IPS-NIHi7 (cell line): ENCODE measurements at regions not wholly inside any gene's neighbourhood (a gene's known extent, or its start where the extent isn't known, plus 50 kb on each side); places are given as distances from the start of the nearest gene placed in this dataset.
"Not testable (repeated sequence)": the region's sequence is repeated elsewhere in the genome, so short reads cannot be mapped to it uniquely, and the experiment has no call there.

Experiments used
- DNase-seq: peaks from one replicate; pipeline ENCODE4 v3.0.0; 2012; ENCODE audit warnings: mixed read lengths; ENCODE audit errors: extremely low spot score

DNA sequence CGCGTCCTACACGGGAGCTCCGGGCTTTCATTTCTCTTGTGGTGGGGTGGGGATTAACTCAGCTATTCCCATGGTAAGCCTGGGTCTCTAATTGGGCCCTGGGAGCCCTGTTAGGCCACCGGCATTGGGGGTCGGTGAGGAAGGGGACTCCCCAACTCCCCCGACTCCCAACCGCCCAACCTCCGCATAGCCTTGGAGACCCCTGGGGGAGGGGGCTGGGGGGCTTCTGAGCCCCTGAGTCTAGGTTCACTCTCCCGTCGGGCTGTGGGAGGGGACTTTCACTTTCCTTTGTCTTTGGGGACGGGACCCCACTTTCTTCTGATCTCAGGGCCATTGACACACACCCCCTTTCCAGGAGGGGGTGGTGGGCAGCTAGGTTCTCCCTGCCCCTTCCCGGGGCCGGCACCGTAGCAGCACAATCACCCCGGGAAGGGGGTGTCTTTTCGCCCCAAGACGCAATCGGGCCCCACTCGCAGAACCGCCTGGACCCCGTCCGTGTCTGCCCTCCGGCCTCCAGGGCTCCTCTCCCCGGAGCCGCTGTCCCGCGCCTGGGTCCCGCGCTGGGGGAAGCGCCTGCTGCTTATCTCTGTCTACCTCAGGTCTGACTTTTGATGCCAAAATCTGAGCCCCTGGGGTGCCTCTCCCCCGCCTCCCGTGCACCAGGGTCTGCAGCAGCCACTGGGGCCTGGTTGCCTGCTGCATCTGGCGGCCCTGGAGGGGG, 69.6 kb upstream of the ZNF658 start:
- DNase-seq = not testable (repeated sequence)

DNA sequence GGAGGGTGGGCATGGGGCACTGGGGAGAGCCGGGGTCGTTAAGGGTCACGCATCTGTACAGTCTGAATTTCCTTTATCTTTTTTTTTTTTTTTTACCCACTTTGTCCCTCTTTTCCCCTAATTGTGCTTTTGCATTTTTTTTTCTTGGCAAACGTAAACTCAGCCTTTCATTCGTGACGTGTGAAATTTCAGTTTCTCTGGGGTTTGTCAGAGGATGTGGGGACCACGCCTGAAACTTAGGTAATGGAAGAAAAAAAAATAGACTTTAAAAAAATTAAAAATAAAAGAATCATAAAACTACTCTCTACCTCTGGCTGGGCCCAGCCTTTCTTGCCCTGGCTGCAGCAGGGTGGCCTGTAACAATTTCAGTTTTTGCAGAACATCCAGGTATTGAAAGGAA, 68.3 kb upstream of the ZNF658 start:
- DNase-seq = not testable (repeated sequence)

DNA sequence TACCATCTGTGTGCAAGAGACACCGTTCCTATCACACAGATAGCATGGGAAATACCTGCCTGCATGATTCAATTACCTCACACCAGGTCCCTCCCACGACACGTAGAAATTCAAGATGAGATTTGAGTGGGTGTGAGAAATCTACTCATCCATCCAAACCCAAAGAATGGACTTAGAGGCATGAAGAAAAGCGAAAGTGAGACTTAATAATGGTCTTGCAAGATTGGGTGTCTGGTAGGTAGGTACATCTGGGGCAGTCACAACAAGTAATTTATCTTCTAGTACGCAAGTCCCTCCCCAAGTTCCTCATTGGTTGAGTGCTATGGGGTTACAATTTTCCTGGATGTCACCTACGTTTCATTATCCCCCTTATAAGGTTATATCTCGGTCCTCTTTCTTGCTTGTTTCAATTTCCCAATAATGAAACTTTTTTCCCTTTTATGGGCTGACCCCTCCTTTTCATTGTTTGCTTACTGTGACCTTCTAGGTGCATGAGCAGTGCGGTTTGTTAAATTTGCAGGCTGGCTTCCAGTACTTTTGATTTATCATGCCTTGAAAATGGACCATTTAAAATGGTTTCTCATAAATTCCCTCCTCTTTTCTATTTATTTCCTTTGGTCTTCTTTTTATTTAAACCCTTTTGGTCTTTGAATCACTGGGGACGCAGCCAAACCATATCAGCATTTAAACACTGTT, 63.1 kb upstream of the ZNF658 start:
- not testable (repeated sequence) for DNase-seq
